ENCODE measurements at regions not wholly inside any gene's neighbourhood (a gene's known extent, or its start where the extent isn't known, plus 50 kb on each side); places are given as distances from the start of the nearest gene placed in this dataset.

- FAIRE-seq, result no peak
- BruUV-seq (replicated peaks), result no TSS peak
Measured at GRCh38 chr5:155969537-155969936, 357.4 kb upstream of the SGCD start.

More at GRCh38 chr5:155969537-155969936, 357.4 kb upstream of the SGCD start:
- ChIA-PET CTCF (ENCODE audit: low intra/inter-chr PET ratio) (no interaction called here), POLR2A (no interaction called here)
- H4K20me1 ChIP-seq (replicated peaks; ENCODE audit: control insufficient read depth, insufficient read depth, low read length), result no peaks in the 10 kb centered on the region
- DNase-seq (ENCODE audit: extremely low read depth in 1 of 4, low spot score in 3 of 4), result no peak
- no peak overlapping the region for H3K4me2 ChIP-seq (ENCODE audit: insufficient read depth, low read length)
- no peaks in the 10 kb centered on the region for H3K36me3 ChIP-seq (ENCODE audit: control insufficient read depth, insufficient read depth, low read length)
- H3K4me3 ChIP-seq, result no peak overlapping the region
- no peaks in the 10 kb centered on the region; the same call in 1 of the 2 replicates for H3K9me3 ChIP-seq (replicated peaks; ENCODE audit: control insufficient read depth, insufficient read depth, low read depth, low read length)
- H3K9ac ChIP-seq (ENCODE audit: insufficient read depth in 1 of 2, low read depth in 2 of 2, low read length in 2 of 2), result no peak overlapping the region
- H2AFZ ChIP-seq (ENCODE audit: low read depth, low read length), result no peak overlapping the region
- in situ Hi-C loops (cut with MboI) (no loop called here), intact Hi-C loops (cut with micrococcal nuclease) (no loop called here)
- no peaks in the 10 kb centered on the region for H3K79me2 ChIP-seq (ENCODE audit: control insufficient read depth, insufficient read depth, low read length)
- ATAC-seq, result no peak
- H3K27me3 ChIP-seq (ENCODE audit: control insufficient read depth in 2 of 2, insufficient read depth in 2 of 2, low read length in 2 of 2), result no peaks in the 10 kb centered on the region
- no peak overlapping the region for H3K27ac ChIP-seq (ENCODE audit: extremely low read depth, low read depth, low read length)
- TF ChIP-seq, protein P1, sequence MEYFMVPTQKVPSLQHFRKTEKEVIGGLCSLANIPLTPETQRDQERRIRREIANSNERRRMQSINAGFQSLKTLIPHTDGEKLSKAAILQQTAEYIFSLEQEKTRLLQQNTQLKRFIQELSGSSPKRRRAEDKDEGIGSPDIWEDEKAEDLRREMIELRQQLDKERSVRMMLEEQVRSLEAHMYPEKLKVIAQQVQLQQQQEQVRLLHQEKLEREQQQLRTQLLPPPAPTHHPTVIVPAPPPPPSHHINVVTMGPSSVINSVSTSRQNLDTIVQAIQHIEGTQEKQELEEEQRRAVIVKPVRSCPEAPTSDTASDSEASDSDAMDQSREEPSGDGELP (CRISPR knock-in tag; IDR thresholded peaks at IDR 0.05; ENCODE audit: borderline replicate concordance), result no peak
- TF ChIP-seq TEAD1 (CRISPR knock-in tag; IDR thresholded peaks at IDR 0.05) (no peak), MBD1 (CRISPR knock-in tag; IDR thresholded peaks at IDR 0.05) (no peak), SNRNP70 (optimal IDR thresholded peaks at IDR 0.05; ENCODE audit: low read depth, low read length) (no peak), ETV1 (tag; conservative IDR thresholded peaks at IDR 0.05; ENCODE audit: low read depth) (no peak), POLR3G (IDR thresholded peaks at IDR 0.05; ENCODE audit: extremely low read depth, insufficient read length, insufficient replicate concordance) (no peak), RFX1 (IDR thresholded peaks at IDR 0.05) (no peak), ZNF57 (CRISPR knock-in tag; IDR thresholded peaks at IDR 0.05) (no peak), E2F5 (CRISPR knock-in tag; IDR thresholded peaks at IDR 0.05) (no peak), CBFA2T3 (IDR thresholded peaks at IDR 0.05) (no peak)
- TF ChIP-seq, protein P2, sequence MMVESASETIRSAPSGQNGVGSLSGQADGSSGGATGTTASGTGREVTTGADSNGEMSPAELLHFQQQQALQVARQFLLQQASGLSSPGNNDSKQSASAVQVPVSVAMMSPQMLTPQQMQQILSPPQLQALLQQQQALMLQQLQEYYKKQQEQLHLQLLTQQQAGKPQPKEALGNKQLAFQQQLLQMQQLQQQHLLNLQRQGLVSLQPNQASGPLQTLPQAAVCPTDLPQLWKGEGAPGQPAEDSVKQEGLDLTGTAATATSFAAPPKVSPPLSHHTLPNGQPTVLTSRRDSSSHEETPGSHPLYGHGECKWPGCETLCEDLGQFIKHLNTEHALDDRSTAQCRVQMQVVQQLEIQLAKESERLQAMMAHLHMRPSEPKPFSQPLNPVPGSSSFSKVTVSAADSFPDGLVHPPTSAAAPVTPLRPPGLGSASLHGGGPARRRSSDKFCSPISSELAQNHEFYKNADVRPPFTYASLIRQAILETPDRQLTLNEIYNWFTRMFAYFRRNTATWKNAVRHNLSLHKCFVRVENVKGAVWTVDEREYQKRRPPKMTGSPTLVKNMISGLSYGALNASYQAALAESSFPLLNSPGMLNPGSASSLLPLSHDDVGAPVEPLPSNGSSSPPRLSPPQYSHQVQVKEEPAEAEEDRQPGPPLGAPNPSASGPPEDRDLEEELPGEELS (CRISPR knock-in tag; IDR thresholded peaks at IDR 0.05; ENCODE audit: borderline replicate concordance), result no peak
- 0% methylated on average over 5 of the region's 5 CpGs for WGBS (ENCODE audit: insufficient coverage, low coverage, missing lambda C conversion rate)
- H3K9me1 ChIP-seq (ENCODE audit: control insufficient read depth, insufficient read depth, low read length), result no peaks in the 10 kb centered on the region
- no peaks in the 10 kb centered on the region for H3K4me1 ChIP-seq (replicated peaks in 1 of 2; ENCODE audit: control insufficient read depth in 2 of 2, insufficient read depth in 2 of 2, low read length in 2 of 2)
